Karpas-422 (cell line): ENCODE measurements at regions not wholly inside any gene's neighbourhood (a gene's known extent, or its start where the extent isn't known, plus 50 kb on each side); places are given as distances from the start of the nearest gene placed in this dataset.

Experiments used
- DNase-seq: peaks from one replicate; pipeline ENCODE4 v3.0.0-alpha.2; 2015
- H2AFZ ChIP-seq: fragments of 200-600 bp; sonication (generic); 2 replicates; pipeline ENCODE4 v1.6.1; 2014; ENCODE audit warnings: antibody characterized with exemption, low read length, mixed read lengths
- H3K27ac ChIP-seq: fragments of 200-600 bp; sonication (generic); 2 replicates; pipeline ENCODE4 v1.5.1; 2014; ENCODE audit warnings: mild to moderate bottlenecking, low read length, moderate library complexity
- H3K27me3 ChIP-seq: fragments of 200-600 bp; sonication (generic); 2 replicates; pipeline ENCODE4 v1.6.1; 2014; ENCODE audit warnings: low read length, mixed read lengths
- H3K36me3 ChIP-seq: fragments of 200-600 bp; sonication (generic); 2 replicates; pipeline ENCODE4 v1.6.1; 2014; ENCODE audit warnings: low read length, mixed read lengths; ENCODE audit not compliant: insufficient read depth
- H3K4me1 ChIP-seq: fragments of 200-600 bp; sonication (generic); 2 replicates; pipeline ENCODE4 v1.6.1; 2014; ENCODE audit warnings: mild to moderate bottlenecking, low read length, mixed read lengths
- H3K4me2 ChIP-seq: fragments of 200-600 bp; sonication (generic); 2 replicates; pipeline ENCODE4 v1.6.1; 2014; ENCODE audit warnings: low read length, low read depth, mild to moderate bottlenecking; ENCODE audit not compliant: poor library complexity, severe bottlenecking
- H3K4me3 ChIP-seq: fragments of 200-600 bp; sonication (generic); 2 replicates; pipeline ENCODE4 v1.5.1; 2014; ENCODE audit warnings: mild to moderate bottlenecking, antibody characterized with exemption, low read length, mixed read lengths
- H3K79me2 ChIP-seq: fragments of 200-600 bp; sonication (generic); 2 replicates; pipeline ENCODE4 v1.6.1; 2014; ENCODE audit warnings: mild to moderate bottlenecking, low read length, mixed read lengths
- H3K9ac ChIP-seq: fragments of 200-600 bp; sonication (generic); 2 replicates; pipeline ENCODE4 v1.6.0; 2014; ENCODE audit warnings: low read length
- H3K9me2 ChIP-seq: fragments of 200-600 bp; sonication (generic), shearing (Covaris generic); replicated peaks from 2 replicates; pipeline ENCODE4 v1.6.0; 2014; ENCODE audit warnings: mild to moderate bottlenecking, low read length, moderate library complexity; ENCODE audit not compliant: insufficient read depth
- H3K9me3 ChIP-seq: fragments of 300-700, 200-600 bp; sonication (generic); 2 replicates; pipeline ENCODE4 v1.6.1; 2014; ENCODE audit warnings: low read length, mixed read lengths
- H4K20me1 ChIP-seq: fragments of 200-600 bp; sonication (generic); 2 replicates; pipeline ENCODE4 v1.6.1; 2014; ENCODE audit warnings: mild to moderate bottlenecking, antibody characterized with exemption, low read length, low read depth; ENCODE audit not compliant: insufficient read depth

GRCh38 chr19:27741236-27741635 lies 1471.7 kb downstream of the UQCRFS1 start:
- peaks cover 10% of the 10 kb centered on the region; the same call in 1 of the 2 replicates for H3K36me3 ChIP-seq
- no peaks in the 10 kb centered on the region for H3K4me1 ChIP-seq
- no peak overlapping the region for H2AFZ ChIP-seq
- no peak overlapping the region for H3K4me2 ChIP-seq
- H3K27ac ChIP-seq: no peak overlapping the region
- H3K79me2 ChIP-seq: no peaks in the 10 kb centered on the region
- H3K4me3 ChIP-seq: no peak overlapping the region
- no peaks in the 10 kb centered on the region for H3K9me2 ChIP-seq
- H3K27me3 ChIP-seq: no peaks in the 10 kb centered on the region
- no peak for DNase-seq
- H3K9ac ChIP-seq: no peak overlapping the region
- H3K9me3 ChIP-seq: peaks cover 11% of the 10 kb centered on the region
- no peaks in the 10 kb centered on the region for H4K20me1 ChIP-seq

GRCh38 chr19:27740396-27740795 lies 1472.6 kb downstream of the UQCRFS1 start:
- no peak for DNase-seq
- no peaks in the 10 kb centered on the region for H3K4me1 ChIP-seq
- H3K9me3 ChIP-seq: peaks cover 8% of the 10 kb centered on the region
- no peaks in the 10 kb centered on the region for H3K9me2 ChIP-seq
- no peak overlapping the region for H2AFZ ChIP-seq
- peaks cover 10% of the 10 kb centered on the region; the same call in 1 of the 2 replicates for H3K36me3 ChIP-seq
- H3K27me3 ChIP-seq: no peaks in the 10 kb centered on the region
- H3K9ac ChIP-seq: no peak overlapping the region
- H3K79me2 ChIP-seq: no peaks in the 10 kb centered on the region
- no peaks in the 10 kb centered on the region for H4K20me1 ChIP-seq
- no peak overlapping the region for H3K27ac ChIP-seq
- H3K4me3 ChIP-seq: no peak overlapping the region
- H3K4me2 ChIP-seq: no peak overlapping the region

- H3K9ac ChIP-seq: no peak overlapping the region
- no peaks in the 10 kb centered on the region for H3K79me2 ChIP-seq
- H3K27ac ChIP-seq: no peak overlapping the region
- no peaks in the 10 kb centered on the region for H3K27me3 ChIP-seq
- H4K20me1 ChIP-seq: no peaks in the 10 kb centered on the region
- H3K9me2 ChIP-seq: no peaks in the 10 kb centered on the region
- no peak overlapping the region for H3K4me2 ChIP-seq
- H3K36me3 ChIP-seq: peaks cover 10% of the 10 kb centered on the region; the same call in 1 of the 2 replicates
- DNase-seq: no peak
- peaks cover 11% of the 10 kb centered on the region for H3K9me3 ChIP-seq
- H2AFZ ChIP-seq: no peak overlapping the region
- H3K4me1 ChIP-seq: no peaks in the 10 kb centered on the region
- no peak overlapping the region for H3K4me3 ChIP-seq
Measured at GRCh38 chr19:27738569-27739193, 1474.3 kb downstream of the UQCRFS1 start.

GRCh38 chr19:27736225-27736624 lies 1476.7 kb downstream of the UQCRFS1 start:
- peaks cover 30% of the 10 kb centered on the region for H3K9me3 ChIP-seq

GRCh38 chr19:27735314-27735713 lies 1477.6 kb downstream of the UQCRFS1 start:
- H3K27ac ChIP-seq: no peak overlapping the region
- H3K4me1 ChIP-seq: no peaks in the 10 kb centered on the region
- peaks cover 29% of the 10 kb centered on the region for H3K36me3 ChIP-seq
- H3K79me2 ChIP-seq: no peaks in the 10 kb centered on the region
- peaks cover 36% of the 10 kb centered on the region for H3K9me3 ChIP-seq
- no peak overlapping the region for H3K9ac ChIP-seq
- no peaks in the 10 kb centered on the region for H4K20me1 ChIP-seq
- no peak overlapping the region for H2AFZ ChIP-seq
- H3K27me3 ChIP-seq: no peaks in the 10 kb centered on the region
- H3K4me2 ChIP-seq: no peak overlapping the region
- no peaks in the 10 kb centered on the region for H3K9me2 ChIP-seq
- no peak overlapping the region for H3K4me3 ChIP-seq
- DNase-seq: no peak

More at GRCh38 chr19:27736225-27736624, 1476.7 kb downstream of the UQCRFS1 start:
- peaks cover 26% of the 10 kb centered on the region for H3K36me3 ChIP-seq
- no peak overlapping the region for H3K27ac ChIP-seq
- no peak overlapping the region for H3K4me3 ChIP-seq
- no peak overlapping the region for H2AFZ ChIP-seq
- H3K4me2 ChIP-seq: no peak overlapping the region
- H3K4me1 ChIP-seq: no peaks in the 10 kb centered on the region
- H3K9ac ChIP-seq: no peak overlapping the region
- H3K27me3 ChIP-seq: no peaks in the 10 kb centered on the region
- H3K9me2 ChIP-seq: no peaks in the 10 kb centered on the region
- DNase-seq: no peak
- H4K20me1 ChIP-seq: no peaks in the 10 kb centered on the region
- H3K79me2 ChIP-seq: no peaks in the 10 kb centered on the region

- Histone ChIP-seq H3K9ac (no peak overlapping the region), H3K79me2 (no peaks in the 10 kb centered on the region), H3K4me3 (no peak overlapping the region), H3K27ac (no peak overlapping the region), H3K36me3 (peaks cover 27% of the 10 kb centered on the region), H3K4me1 (no peaks in the 10 kb centered on the region), H3K27me3 (no peaks in the 10 kb centered on the region), H2AFZ (no peak overlapping the region), H3K4me2 (no peak overlapping the region), H4K20me1 (no peaks in the 10 kb centered on the region), H3K9me2 (no peaks in the 10 kb centered on the region), H3K9me3 (peaks cover 38% of the 10 kb centered on the region)
- DNase-seq: no peak
Measured at GRCh38 chr19:27734496-27735220, 1478.3 kb downstream of the UQCRFS1 start.

- Histone ChIP-seq H3K9me3 (peaks cover 31% of the 10 kb centered on the region), H3K79me2 (no peaks in the 10 kb centered on the region)
- no peak for DNase-seq
Measured at GRCh38 chr19:27733551-27734266, 1479.2 kb downstream of the UQCRFS1 start.

GRCh38 chr19:27729332-27729731 lies 1483.6 kb downstream of the UQCRFS1 start:
- H3K36me3 ChIP-seq: peaks cover 59% of the 10 kb centered on the region
- peaks cover 54% of the 10 kb centered on the region for H3K9me3 ChIP-seq
- no peaks in the 10 kb centered on the region for H3K9me2 ChIP-seq
- no peaks in the 10 kb centered on the region for H3K4me1 ChIP-seq
- no peak overlapping the region for H3K9ac ChIP-seq
- H3K79me2 ChIP-seq: no peaks in the 10 kb centered on the region
- H3K27me3 ChIP-seq: no peaks in the 10 kb centered on the region
- H2AFZ ChIP-seq: no peak overlapping the region
- no peak overlapping the region for H3K27ac ChIP-seq
- DNase-seq: no peak
- no peaks in the 10 kb centered on the region for H4K20me1 ChIP-seq
- H3K4me2 ChIP-seq: no peak overlapping the region
- no peak overlapping the region for H3K4me3 ChIP-seq

More at GRCh38 chr19:27733551-27734266, 1479.2 kb downstream of the UQCRFS1 start:
- H3K9me2 ChIP-seq: no peaks in the 10 kb centered on the region
- H3K4me1 ChIP-seq: no peaks in the 10 kb centered on the region
- H4K20me1 ChIP-seq: no peaks in the 10 kb centered on the region
- H3K27me3 ChIP-seq: no peaks in the 10 kb centered on the region
- H2AFZ ChIP-seq: no peak overlapping the region
- peaks cover 35% of the 10 kb centered on the region for H3K36me3 ChIP-seq
- no peak overlapping the region for H3K27ac ChIP-seq
- H3K4me2 ChIP-seq: no peak overlapping the region
- no peak overlapping the region for H3K9ac ChIP-seq
- H3K4me3 ChIP-seq: no peak overlapping the region
